Parathyroid adenoma (tissue), 2 donors: ENCODE measurements at regions not wholly inside any gene's neighbourhood (a gene's known extent, or its start where the extent isn't known, plus 50 kb on each side); places are given as distances from the start of the nearest gene placed in this dataset.
A peak's percentile ranks its signal among the peaks of the same experiment; 100 is the strongest.

Experiments
- H2AFZ ChIP-seq: fragments of 300-600 bp; sonication (generic); one replicate; pipeline ENCODE4 v1.7.0; 2017; ENCODE audit warnings: antibody characterized with exemption, mild to moderate bottlenecking
- H3K27ac ChIP-seq: fragments of 300-600 bp; sonication (generic); one replicate; pipeline ENCODE4 v1.7.0; 2017
- H3K27me3 ChIP-seq: fragments of 300-600 bp; sonication (generic); one replicate; pipeline ENCODE4 v1.7.0; 2017; ENCODE audit warnings: low read length; ENCODE audit not compliant: control insufficient read depth, insufficient read depth
- H3K36me3 ChIP-seq: fragments of 300-600 bp; sonication (generic); one replicate; pipeline ENCODE4 v1.7.0; 2017; ENCODE audit warnings: low read length; ENCODE audit not compliant: control insufficient read depth, insufficient read depth
- H3K4me1 ChIP-seq: fragments of 300-600 bp; sonication (generic); one replicate; pipeline ENCODE4 v1.7.0; 2017; ENCODE audit warnings: control low read depth
- H3K4me2 ChIP-seq: fragments of 300-600 bp; sonication (generic); one replicate; pipeline ENCODE4 v1.7.0; 2017; ENCODE audit warnings: low read length
- H3K4me3 ChIP-seq: fragments of 300-600 bp; sonication (generic); one replicate; pipeline ENCODE4 v1.7.0; 2017; ENCODE audit warnings: low read depth, low read length
- H3K79me2 ChIP-seq: fragments of 300-600 bp; sonication (generic); one replicate; pipeline ENCODE4 v1.7.0; 2017; ENCODE audit warnings: control low read depth
- H3K9ac ChIP-seq: fragments of 300-600 bp; sonication (generic); one replicate; pipeline ENCODE4 v1.7.0; 2017; ENCODE audit warnings: mild to moderate bottlenecking
- H3K9me3 ChIP-seq: fragments of 300-600 bp; sonication (generic); one replicate; pipeline ENCODE4 v1.7.0; 2017; ENCODE audit warnings: low read length; ENCODE audit not compliant: control insufficient read depth
- CTCF ChIP-seq: fragments of 300-600 bp; sonication (generic); IDR thresholded peaks from one replicate; pipeline ENCODE4 v1.7.0; 2017; ENCODE audit warnings: antibody characterized with exemption, mild to moderate bottlenecking
- donor health status: primary hyperparathyroidism.

- no peak for TF ChIP-seq CTCF
- Histone ChIP-seq H3K4me2 (no peak overlapping the region), H3K9ac (no peak overlapping the region), H3K36me3 (no peaks in the 10 kb centered on the region), H3K4me3 (no peak overlapping the region), H3K9me3 (no peaks in the 10 kb centered on the region), H3K4me1 (no peaks in the 10 kb centered on the region), H3K79me2 (no peaks in the 10 kb centered on the region), H2AFZ (no peak overlapping the region), H3K27ac (no peak overlapping the region), H3K27me3 (no peaks in the 10 kb centered on the region)
Observed at GRCh38 chr16:17793354-17793753, 322.6 kb upstream of the XYLT1 start.

- Histone ChIP-seq H3K9ac (no peak overlapping the region), H3K27ac (no peak overlapping the region), H3K27me3 (no peaks in the 10 kb centered on the region), H3K79me2 (no peaks in the 10 kb centered on the region), H3K9me3 (no peaks in the 10 kb centered on the region), H3K4me1 (no peaks in the 10 kb centered on the region), H3K4me3 (no peak overlapping the region), H3K4me2 (no peak overlapping the region), H2AFZ (no peak overlapping the region), H3K36me3 (no peaks in the 10 kb centered on the region)
- TF ChIP-seq CTCF, result no peak
Observed at GRCh38 chr16:17784073-17784472, 313.3 kb upstream of the XYLT1 start.

GRCh38 chr16:17780181-17780580, 309.4 kb upstream of the XYLT1 start:
- Histone ChIP-seq H3K27me3 (no peaks in the 10 kb centered on the region), H3K9me3 (no peaks in the 10 kb centered on the region)

GRCh38 chr16:17777408-17777863, 306.7 kb upstream of the XYLT1 start:
- H3K79me2 ChIP-seq, result no peaks in the 10 kb centered on the region
- no peaks in the 10 kb centered on the region for H3K36me3 ChIP-seq
- no peak overlapping the region for H3K27ac ChIP-seq
- H2AFZ ChIP-seq, result no peak overlapping the region
- H3K4me3 ChIP-seq, result no peak overlapping the region
- no peaks in the 10 kb centered on the region for H3K4me1 ChIP-seq
- H3K27me3 ChIP-seq, result no peaks in the 10 kb centered on the region
- H3K4me2 ChIP-seq, result no peak overlapping the region
- H3K9ac ChIP-seq, result no peak overlapping the region
- TF ChIP-seq CTCF, result no peak
- H3K9me3 ChIP-seq, result no peaks in the 10 kb centered on the region

More at GRCh38 chr16:17780181-17780580, 309.4 kb upstream of the XYLT1 start:
- no peaks in the 10 kb centered on the region for H3K79me2 ChIP-seq
- no peak overlapping the region for H2AFZ ChIP-seq
- TF ChIP-seq CTCF, result no peak
- H3K4me2 ChIP-seq, result no peak overlapping the region
- no peak overlapping the region for H3K4me3 ChIP-seq
- H3K27ac ChIP-seq, result no peak overlapping the region
- no peak overlapping the region for H3K9ac ChIP-seq
- no peaks in the 10 kb centered on the region for H3K4me1 ChIP-seq
- H3K36me3 ChIP-seq, result no peaks in the 10 kb centered on the region

- H3K27ac ChIP-seq, result peak overlapping the region; percentile 27
- H3K27me3 ChIP-seq, result no peaks in the 10 kb centered on the region
- H3K4me1 ChIP-seq, result no peaks in the 10 kb centered on the region
- no peaks in the 10 kb centered on the region for H3K79me2 ChIP-seq
- no peak overlapping the region for H3K9ac ChIP-seq
- TF ChIP-seq CTCF, result no peak
- no peaks in the 10 kb centered on the region for H3K36me3 ChIP-seq
- H3K4me2 ChIP-seq, result no peak overlapping the region
- H3K9me3 ChIP-seq, result no peaks in the 10 kb centered on the region
- no peak overlapping the region for H3K4me3 ChIP-seq
- no peak overlapping the region for H2AFZ ChIP-seq
Observed at GRCh38 chr16:17776888-17777287, 306.1 kb upstream of the XYLT1 start.
